ENCODE measurements at regions not wholly inside any gene's neighbourhood (a gene's known extent, or its start where the extent isn't known, plus 50 kb on each side); places are given as distances from the start of the nearest gene placed in this dataset.
A peak's percentile ranks its signal among the peaks of the same experiment; 100 is the strongest.

DNA sequence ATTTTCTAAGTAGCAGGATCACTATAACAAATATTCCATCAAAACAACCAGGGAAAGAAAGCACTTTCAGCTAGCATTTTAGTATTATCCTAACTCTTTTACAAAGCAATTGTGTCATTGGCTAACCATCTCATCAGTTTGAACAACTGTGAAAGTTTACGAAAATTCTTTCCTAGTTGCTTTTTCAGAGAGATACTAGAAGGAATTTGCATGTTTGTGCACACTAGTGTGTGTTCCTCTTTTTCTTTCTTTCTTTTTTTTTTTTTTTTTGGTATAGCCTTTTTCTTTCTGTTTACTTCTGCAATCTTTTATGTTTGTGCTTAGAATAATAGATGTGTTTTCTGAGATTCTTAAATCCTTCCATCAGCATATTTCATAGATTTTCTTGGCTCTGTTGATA, 124.7 kb upstream of the SEMA6A start:
- in situ Hi-C loops (cut with MboI; ENCODE audit: low sequenced_read_pairs, unreplicated experiment) = no loop called here
- TF ChIP-seq, protein P1, sequence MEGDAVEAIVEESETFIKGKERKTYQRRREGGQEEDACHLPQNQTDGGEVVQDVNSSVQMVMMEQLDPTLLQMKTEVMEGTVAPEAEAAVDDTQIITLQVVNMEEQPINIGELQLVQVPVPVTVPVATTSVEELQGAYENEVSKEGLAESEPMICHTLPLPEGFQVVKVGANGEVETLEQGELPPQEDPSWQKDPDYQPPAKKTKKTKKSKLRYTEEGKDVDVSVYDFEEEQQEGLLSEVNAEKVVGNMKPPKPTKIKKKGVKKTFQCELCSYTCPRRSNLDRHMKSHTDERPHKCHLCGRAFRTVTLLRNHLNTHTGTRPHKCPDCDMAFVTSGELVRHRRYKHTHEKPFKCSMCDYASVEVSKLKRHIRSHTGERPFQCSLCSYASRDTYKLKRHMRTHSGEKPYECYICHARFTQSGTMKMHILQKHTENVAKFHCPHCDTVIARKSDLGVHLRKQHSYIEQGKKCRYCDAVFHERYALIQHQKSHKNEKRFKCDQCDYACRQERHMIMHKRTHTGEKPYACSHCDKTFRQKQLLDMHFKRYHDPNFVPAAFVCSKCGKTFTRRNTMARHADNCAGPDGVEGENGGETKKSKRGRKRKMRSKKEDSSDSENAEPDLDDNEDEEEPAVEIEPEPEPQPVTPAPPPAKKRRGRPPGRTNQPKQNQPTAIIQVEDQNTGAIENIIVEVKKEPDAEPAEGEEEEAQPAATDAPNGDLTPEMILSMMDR (IDR thresholded peaks at IDR 0.05; ENCODE audit: borderline replicate concordance, control extremely low read depth, extremely low read depth, insufficient read depth, missing control alignments) = no peak
- peak; percentile 34 for DNase-seq (ENCODE audit: low spot score)

DNA sequence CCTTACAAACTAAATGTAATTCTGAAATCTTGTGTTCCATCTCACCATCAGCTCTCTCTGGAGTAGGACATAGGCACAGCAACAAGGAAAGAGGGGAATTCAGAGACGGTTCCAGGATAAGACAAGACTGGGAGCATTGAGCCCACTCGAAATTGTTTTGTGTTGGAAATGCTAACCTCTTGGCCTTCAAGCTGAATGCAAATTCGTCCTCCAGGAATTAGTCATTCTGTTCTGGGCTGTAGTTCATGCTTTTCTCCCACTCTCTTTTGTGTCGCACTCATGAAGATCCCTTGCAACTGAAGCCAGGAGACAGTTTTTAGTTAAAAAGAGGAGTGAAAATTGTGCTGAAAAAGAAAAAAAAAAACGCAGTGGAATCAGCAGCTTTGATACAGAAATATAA, 121.7 kb upstream of the SEMA6A start:
- in situ Hi-C loops (cut with MboI; ENCODE audit: low sequenced_read_pairs, unreplicated experiment) = no loop called here
- TF ChIP-seq, protein P1 (IDR thresholded peaks at IDR 0.05; ENCODE audit: borderline replicate concordance, control extremely low read depth, extremely low read depth, insufficient read depth, missing control alignments) = no peak
- DNase-seq (ENCODE audit: low spot score) = peak; percentile 61

DNA sequence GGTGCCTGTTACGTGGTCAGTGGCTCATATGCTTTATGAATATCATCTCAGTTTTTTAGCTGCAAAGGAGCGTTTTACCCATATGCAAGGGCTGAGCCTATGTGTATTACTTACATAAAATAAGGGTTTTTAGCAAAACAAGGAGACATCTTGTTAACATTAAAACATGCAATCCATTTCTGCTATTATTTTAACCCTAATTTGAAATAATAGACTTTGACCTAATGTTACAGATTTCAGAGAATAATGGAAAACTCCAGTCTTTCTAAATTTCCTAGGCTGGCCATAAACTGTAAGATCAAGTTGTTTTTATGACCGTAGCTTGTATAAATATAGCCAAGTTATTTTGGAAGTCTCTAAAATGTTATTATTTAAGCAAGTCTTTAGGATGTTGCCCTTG, 121.1 kb upstream of the SEMA6A start:
- in situ Hi-C loops (cut with MboI; ENCODE audit: low sequenced_read_pairs, unreplicated experiment) = no loop called here
- TF ChIP-seq, protein P1 (IDR thresholded peaks at IDR 0.05; ENCODE audit: borderline replicate concordance, control extremely low read depth, extremely low read depth, insufficient read depth, missing control alignments) = no peak
- DNase-seq (ENCODE audit: low spot score) = no peak

DNA sequence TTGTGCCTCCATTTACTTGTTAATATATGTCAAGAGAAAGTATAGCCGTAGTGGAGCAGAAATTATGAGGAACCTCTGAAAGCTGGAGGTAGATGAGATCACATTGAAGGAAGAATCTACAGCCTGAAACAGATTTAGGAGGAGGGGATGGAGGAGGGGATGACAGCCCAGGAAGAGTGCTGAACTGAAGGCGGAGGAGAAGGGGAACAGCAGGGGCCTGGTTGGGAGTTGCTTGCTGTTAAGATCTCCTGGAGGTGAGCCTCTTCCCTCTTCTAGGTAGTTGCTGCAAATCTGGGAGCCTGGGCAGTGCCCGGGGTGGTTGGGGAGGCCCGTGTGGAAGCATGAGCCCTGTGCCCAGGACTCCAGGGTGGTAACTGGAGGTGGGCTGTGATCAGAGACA, 111.8 kb upstream of the SEMA6A start:
- TF ChIP-seq, protein P1 (IDR thresholded peaks at IDR 0.05; ENCODE audit: borderline replicate concordance, control extremely low read depth, extremely low read depth, insufficient read depth, missing control alignments) = no peak
- no peak for DNase-seq (ENCODE audit: low spot score)
- in situ Hi-C loops (cut with MboI; ENCODE audit: low sequenced_read_pairs, unreplicated experiment) = no loop called here

DNA sequence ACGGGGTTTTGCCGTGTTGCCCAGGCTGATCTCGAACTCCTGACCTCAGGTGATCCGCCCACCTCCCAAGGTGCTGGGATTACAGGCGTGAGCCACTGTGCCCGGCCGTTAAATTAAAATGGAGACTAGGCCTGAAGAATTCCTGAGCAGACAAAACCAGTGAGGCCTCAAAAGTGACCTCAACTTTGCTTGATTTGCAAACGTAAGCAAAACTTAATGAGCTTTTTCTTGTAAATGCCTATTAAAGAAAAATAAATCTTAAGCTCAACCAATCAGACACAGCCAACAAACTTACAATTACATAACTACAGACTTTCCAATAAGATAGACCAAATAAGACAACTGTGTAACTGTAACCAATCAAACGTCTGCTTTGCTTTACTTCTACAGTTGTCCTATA, 111.3 kb upstream of the SEMA6A start:
- TF ChIP-seq, protein P1 (IDR thresholded peaks at IDR 0.05; ENCODE audit: borderline replicate concordance, control extremely low read depth, extremely low read depth, insufficient read depth, missing control alignments) = no peak
- in situ Hi-C loops (cut with MboI; ENCODE audit: low sequenced_read_pairs, unreplicated experiment) = no loop called here
- no peak for DNase-seq (ENCODE audit: low spot score)

DNA sequence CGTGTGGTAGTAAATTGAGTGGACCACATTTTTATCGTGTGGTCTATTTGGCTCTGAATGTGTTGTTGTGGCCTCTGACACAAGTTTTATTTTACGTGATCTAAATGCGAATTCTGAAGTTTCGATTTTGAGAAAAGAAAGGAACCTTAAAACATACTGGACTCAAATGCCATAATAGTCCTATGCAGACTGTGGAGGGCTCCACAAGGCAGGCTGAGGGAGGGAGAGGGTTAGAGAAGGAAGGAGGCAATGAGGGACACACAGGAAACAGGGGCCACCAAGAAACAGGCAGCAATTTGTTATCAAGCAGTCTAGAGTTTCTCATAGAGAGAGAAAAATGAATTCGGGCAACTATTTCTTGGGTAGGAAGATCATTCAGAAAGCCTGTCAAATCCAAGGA, 110.4 kb upstream of the SEMA6A start:
- DNase-seq (ENCODE audit: low spot score) = no peak
- TF ChIP-seq, protein P1 (IDR thresholded peaks at IDR 0.05; ENCODE audit: borderline replicate concordance, control extremely low read depth, extremely low read depth, insufficient read depth, missing control alignments) = no peak
- in situ Hi-C loops (cut with MboI; ENCODE audit: low sequenced_read_pairs, unreplicated experiment) = no loop called here
